ENCODE measurements at regions not wholly inside any gene's neighbourhood (a gene's known extent, or its start where the extent isn't known, plus 50 kb on each side); places are given as distances from the start of the nearest gene placed in this dataset.

GRCh38 chr17:72502371-72503341 is 381.8 kb downstream of the SOX9 start:
- TF ChIP-seq, protein P1, sequence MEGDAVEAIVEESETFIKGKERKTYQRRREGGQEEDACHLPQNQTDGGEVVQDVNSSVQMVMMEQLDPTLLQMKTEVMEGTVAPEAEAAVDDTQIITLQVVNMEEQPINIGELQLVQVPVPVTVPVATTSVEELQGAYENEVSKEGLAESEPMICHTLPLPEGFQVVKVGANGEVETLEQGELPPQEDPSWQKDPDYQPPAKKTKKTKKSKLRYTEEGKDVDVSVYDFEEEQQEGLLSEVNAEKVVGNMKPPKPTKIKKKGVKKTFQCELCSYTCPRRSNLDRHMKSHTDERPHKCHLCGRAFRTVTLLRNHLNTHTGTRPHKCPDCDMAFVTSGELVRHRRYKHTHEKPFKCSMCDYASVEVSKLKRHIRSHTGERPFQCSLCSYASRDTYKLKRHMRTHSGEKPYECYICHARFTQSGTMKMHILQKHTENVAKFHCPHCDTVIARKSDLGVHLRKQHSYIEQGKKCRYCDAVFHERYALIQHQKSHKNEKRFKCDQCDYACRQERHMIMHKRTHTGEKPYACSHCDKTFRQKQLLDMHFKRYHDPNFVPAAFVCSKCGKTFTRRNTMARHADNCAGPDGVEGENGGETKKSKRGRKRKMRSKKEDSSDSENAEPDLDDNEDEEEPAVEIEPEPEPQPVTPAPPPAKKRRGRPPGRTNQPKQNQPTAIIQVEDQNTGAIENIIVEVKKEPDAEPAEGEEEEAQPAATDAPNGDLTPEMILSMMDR (conservative IDR thresholded peaks at IDR 0.05; ENCODE audit: low read depth in 2 of 2), result no peak
- no peak for TF ChIP-seq EZH2 (IDR thresholded peaks at IDR 0.05; ENCODE audit: low read depth, unreplicated experiment)
- TF ChIP-seq POLR2AphosphoS5 (IDR thresholded peaks at IDR 0.05; ENCODE audit: low read depth), result no peak
- TF ChIP-seq ZNF114 (CRISPR knock-in tag; IDR thresholded peaks at IDR 0.05), result no peak
- TF ChIP-seq, protein P2, sequence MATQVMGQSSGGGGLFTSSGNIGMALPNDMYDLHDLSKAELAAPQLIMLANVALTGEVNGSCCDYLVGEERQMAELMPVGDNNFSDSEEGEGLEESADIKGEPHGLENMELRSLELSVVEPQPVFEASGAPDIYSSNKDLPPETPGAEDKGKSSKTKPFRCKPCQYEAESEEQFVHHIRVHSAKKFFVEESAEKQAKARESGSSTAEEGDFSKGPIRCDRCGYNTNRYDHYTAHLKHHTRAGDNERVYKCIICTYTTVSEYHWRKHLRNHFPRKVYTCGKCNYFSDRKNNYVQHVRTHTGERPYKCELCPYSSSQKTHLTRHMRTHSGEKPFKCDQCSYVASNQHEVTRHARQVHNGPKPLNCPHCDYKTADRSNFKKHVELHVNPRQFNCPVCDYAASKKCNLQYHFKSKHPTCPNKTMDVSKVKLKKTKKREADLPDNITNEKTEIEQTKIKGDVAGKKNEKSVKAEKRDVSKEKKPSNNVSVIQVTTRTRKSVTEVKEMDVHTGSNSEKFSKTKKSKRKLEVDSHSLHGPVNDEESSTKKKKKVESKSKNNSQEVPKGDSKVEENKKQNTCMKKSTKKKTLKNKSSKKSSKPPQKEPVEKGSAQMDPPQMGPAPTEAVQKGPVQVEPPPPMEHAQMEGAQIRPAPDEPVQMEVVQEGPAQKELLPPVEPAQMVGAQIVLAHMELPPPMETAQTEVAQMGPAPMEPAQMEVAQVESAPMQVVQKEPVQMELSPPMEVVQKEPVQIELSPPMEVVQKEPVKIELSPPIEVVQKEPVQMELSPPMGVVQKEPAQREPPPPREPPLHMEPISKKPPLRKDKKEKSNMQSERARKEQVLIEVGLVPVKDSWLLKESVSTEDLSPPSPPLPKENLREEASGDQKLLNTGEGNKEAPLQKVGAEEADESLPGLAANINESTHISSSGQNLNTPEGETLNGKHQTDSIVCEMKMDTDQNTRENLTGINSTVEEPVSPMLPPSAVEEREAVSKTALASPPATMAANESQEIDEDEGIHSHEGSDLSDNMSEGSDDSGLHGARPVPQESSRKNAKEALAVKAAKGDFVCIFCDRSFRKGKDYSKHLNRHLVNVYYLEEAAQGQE (IDR thresholded peaks at IDR 0.05; ENCODE audit: unreplicated experiment), result no peak
- no peak for TF ChIP-seq EZH2phosphoT487 (IDR thresholded peaks at IDR 0.05; ENCODE audit: unreplicated experiment)
- TF ChIP-seq JUNB (IDR thresholded peaks at IDR 0.05; ENCODE audit: unreplicated experiment), result no peak
- TF ChIP-seq CREB1 (CRISPR knock-in tag; IDR thresholded peaks at IDR 0.05; ENCODE audit: low read depth), result no peak
- no peak for TF ChIP-seq ZNF462 (CRISPR knock-in tag; IDR thresholded peaks at IDR 0.05)
- no peak for TF ChIP-seq ETS1 (IDR thresholded peaks at IDR 0.05)
- no peak for TF ChIP-seq STAT1 (IDR thresholded peaks at IDR 0.05; ENCODE audit: unreplicated experiment)
- TF ChIP-seq ZNF331 (CRISPR knock-in tag; IDR thresholded peaks at IDR 0.05; ENCODE audit: low read depth), result no peak

Data from GM23338 (cell line).